HepG2 (cell line): ENCODE measurements at regions not wholly inside any gene's neighbourhood (a gene's known extent, or its start where the extent isn't known, plus 50 kb on each side); places are given as distances from the start of the nearest gene placed in this dataset.

Experiments used
- BRD4 ChIP-seq: sonication (generic); formaldehyde crosslinking; IDR thresholded peaks from 2 replicates; pipeline ENCODE4 v1.4.0; 2020; ENCODE audit warnings: missing genetic modification reagents
- DZIP1 ChIP-seq: sonication (generic); formaldehyde crosslinking; IDR thresholded peaks from 2 replicates; pipeline ENCODE4 v1.5.0; 2020; ENCODE audit warnings: mild to moderate bottlenecking, missing genetic modification reagents
- POLR2AphosphoS5 ChIP-seq: IDR thresholded peaks from 2 replicates; pipeline ENCODE4 v1.6.1; 2012; ENCODE audit warnings: low read depth, low read length
- REPIN1 ChIP-seq: sonication (generic); formaldehyde crosslinking; IDR thresholded peaks from 2 replicates; pipeline ENCODE4 v1.8.0; 2022; ENCODE audit warnings: missing genetic modification reagents, low read depth, mild to moderate bottlenecking, borderline replicate concordance
- RFX3 ChIP-seq: IDR thresholded peaks from 2 replicates; pipeline ENCODE4 v1.6.1; 2016; ENCODE audit warnings: missing biosample characterization, missing genetic modification reagents
- TAF1 ChIP-seq: sonication (generic); formaldehyde crosslinking; IDR thresholded peaks from 2 replicates; pipeline ENCODE4 v1.4.0; 2020; ENCODE audit warnings: missing genetic modification reagents
- ZFP62 ChIP-seq: sonication (generic); formaldehyde crosslinking; IDR thresholded peaks from 2 replicates; pipeline ENCODE4 v1.4.0; 2020; ENCODE audit warnings: missing genetic modification reagents
- ZNF460 ChIP-seq: sonication (generic); formaldehyde crosslinking; IDR thresholded peaks from 2 replicates; pipeline ENCODE4 v1.5.1; 2020; ENCODE audit warnings: missing genetic modification reagents, mild to moderate bottlenecking, borderline replicate concordance
- TF ChIP-seq, protein P1 (sequence below): sonication (generic); formaldehyde crosslinking; IDR thresholded peaks from 2 replicates; pipeline ENCODE4 v1.8.0; 2022; ENCODE audit warnings: missing genetic modification reagents, mild to moderate bottlenecking, moderate library complexity, borderline replicate concordance
- TF ChIP-seq, protein P2 (sequence below): IDR thresholded peaks from 2 replicates; pipeline ENCODE4 v1.6.1; 2016; ENCODE audit warnings: missing biosample characterization, missing genetic modification reagents, low read depth
- TF ChIP-seq, protein P3 (sequence below): sonication (generic); formaldehyde crosslinking; IDR thresholded peaks from 2 replicates; pipeline ENCODE4 v1.4.0; 2020; ENCODE audit warnings: low read depth, mild to moderate bottlenecking, missing genetic modification reagents
- TF ChIP-seq, protein P4 (sequence below): sonication (generic); formaldehyde crosslinking; IDR thresholded peaks from 2 replicates; pipeline ENCODE4 v1.4.0; 2020; ENCODE audit warnings: missing genetic modification reagents

DNA sequence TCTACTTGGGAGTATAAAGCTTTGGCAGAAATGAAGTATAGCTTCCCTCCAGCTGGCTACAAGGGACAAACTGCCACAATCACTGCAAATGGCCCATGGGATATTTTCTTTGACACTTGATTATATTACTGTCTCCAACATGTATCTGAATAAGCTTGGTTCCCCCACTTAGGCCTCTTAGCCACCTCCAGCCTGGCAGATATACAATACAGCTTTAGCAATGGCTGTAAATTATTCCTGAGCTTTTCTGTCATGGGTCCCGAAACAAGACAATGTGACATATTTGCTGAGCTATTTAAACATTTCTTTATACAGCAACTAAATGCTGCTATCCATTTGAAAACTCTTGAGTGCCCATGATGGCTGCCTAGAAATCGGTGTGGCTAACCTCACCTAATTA, 406.2 kb downstream of the SUCLG1 start:
- TF ChIP-seq DZIP1 (CRISPR knock-in tag) (no peak), ZNF460 (CRISPR knock-in tag) (no peak), TAF1 (CRISPR knock-in tag) (no peak), RFX3 (no peak), ZFP62 (CRISPR knock-in tag) (no peak), BRD4 (no peak), POLR2AphosphoS5 (no peak), REPIN1 (CRISPR knock-in tag) (no peak)
- TF ChIP-seq, protein P1, sequence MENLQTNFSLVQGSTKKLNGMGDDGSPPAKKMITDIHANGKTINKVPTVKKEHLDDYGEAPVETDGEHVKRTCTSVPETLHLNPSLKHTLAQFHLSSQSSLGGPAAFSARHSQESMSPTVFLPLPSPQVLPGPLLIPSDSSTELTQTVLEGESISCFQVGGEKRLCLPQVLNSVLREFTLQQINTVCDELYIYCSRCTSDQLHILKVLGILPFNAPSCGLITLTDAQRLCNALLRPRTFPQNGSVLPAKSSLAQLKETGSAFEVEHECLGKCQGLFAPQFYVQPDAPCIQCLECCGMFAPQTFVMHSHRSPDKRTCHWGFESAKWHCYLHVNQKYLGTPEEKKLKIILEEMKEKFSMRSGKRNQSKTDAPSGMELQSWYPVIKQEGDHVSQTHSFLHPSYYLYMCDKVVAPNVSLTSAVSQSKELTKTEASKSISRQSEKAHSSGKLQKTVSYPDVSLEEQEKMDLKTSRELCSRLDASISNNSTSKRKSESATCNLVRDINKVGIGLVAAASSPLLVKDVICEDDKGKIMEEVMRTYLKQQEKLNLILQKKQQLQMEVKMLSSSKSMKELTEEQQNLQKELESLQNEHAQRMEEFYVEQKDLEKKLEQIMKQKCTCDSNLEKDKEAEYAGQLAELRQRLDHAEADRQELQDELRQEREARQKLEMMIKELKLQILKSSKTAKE: no peak
- TF ChIP-seq, protein P2, sequence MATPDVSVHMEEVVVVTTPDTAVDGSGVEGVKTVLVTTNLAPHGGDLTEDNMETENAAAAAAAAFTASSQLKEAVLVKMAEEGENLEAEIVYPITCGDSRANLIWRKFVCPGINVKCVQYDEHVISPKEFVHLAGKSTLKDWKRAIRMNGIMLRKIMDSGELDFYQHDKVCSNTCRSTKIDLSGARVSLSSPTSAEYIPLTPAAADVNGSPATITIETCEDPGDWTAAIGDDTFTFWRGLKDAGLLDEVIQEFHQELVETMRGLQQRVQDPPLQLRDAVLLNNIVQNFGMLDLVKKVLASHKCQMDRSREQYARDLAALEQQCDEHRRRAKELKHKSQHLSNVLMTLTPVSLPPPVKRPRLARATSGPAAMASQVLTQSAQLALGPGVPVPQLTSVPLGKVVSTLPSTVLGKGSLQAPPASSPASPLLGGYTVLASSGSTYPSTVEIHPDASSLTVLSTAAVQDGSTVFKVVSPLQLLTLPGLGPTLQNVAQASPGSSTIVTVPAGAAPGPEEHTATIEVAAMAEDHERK: no peak
- TF ChIP-seq, protein P3, sequence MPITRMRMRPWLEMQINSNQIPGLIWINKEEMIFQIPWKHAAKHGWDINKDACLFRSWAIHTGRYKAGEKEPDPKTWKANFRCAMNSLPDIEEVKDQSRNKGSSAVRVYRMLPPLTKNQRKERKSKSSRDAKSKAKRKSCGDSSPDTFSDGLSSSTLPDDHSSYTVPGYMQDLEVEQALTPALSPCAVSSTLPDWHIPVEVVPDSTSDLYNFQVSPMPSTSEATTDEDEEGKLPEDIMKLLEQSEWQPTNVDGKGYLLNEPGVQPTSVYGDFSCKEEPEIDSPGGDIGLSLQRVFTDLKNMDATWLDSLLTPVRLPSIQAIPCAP (CRISPR knock-in tag): no peak
- TF ChIP-seq, protein P4, sequence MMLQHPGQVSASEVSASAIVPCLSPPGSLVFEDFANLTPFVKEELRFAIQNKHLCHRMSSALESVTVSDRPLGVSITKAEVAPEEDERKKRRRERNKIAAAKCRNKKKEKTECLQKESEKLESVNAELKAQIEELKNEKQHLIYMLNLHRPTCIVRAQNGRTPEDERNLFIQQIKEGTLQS (CRISPR knock-in tag): no peak
